K562 (cell line): ENCODE measurements at regions not wholly inside any gene's neighbourhood (a gene's known extent, or its start where the extent isn't known, plus 50 kb on each side); places are given as distances from the start of the nearest gene placed in this dataset.

ENCODE experiments used
- ATAC-seq: fragments of 200-7000 bp; cut with Tn5 transposase; 3 replicates; pipeline ENCODE4 v1.9.1; 2020; ENCODE audit warnings: moderate library complexity
- BruUV-seq: library from RNA; stranded (reverse); fragments of 400-500 nt; replicated peaks from 2 replicates; lab custom pipeline; 2021; lab: Mats Ljungman, UMichigan
- CTCF ChIA-PET: fragments of 300-600 bp; formaldehyde crosslinking; extraction: SDS; loops from one replicate; lab custom pipeline; 2021; ENCODE audit warnings: low intra/inter-chr PET ratio; lab: Yijun Ruan, JAX
- POLR2A ChIA-PET: fragments of 300-600, 350-650 bp; sonication (Branson Sonifier 250); formaldehyde crosslinking; extraction: SDS; loops from one replicate; lab custom pipeline; 2021; ENCODE audit warnings: antibody characterized with exemption, inconsistent platforms; lab: Yijun Ruan, JAX
- DNase-seq, 4 experiments: peaks; one replicate each; pipeline versions ENCODE4 v3.0.0 to v3.0.0-alpha.2; 2011 to 2018; ENCODE audit warnings: low spot score in 3 of 4, mixed read lengths in 3 of 4; ENCODE audit errors: extremely low read depth in 1 of 4
- FAIRE-seq: peaks from 2 replicates; lab custom pipeline; 2011; peaks lifted over from hg19 to GRCh38; lab: Jason Lieb, UNC
- H2AFZ ChIP-seq: 2 replicates; pipeline ENCODE4 v1.6.0; 2011; ENCODE audit warnings: low read depth, low read length, control low read depth, inconsistent platforms
- H3K27ac ChIP-seq: fragments of 200-600 bp; 3 replicates; pipeline ENCODE4 v1.8.0; 2011; ENCODE audit warnings: low read depth, mild to moderate bottlenecking, control low read depth, inconsistent platforms, low read length, moderate library complexity, mixed read lengths; ENCODE audit errors: extremely low read depth
- H3K27me3 ChIP-seq, 2 experiments: fragments of 300-600 bp in 1 of 2; 2 replicates in 1 of 2; 3 replicates in 1 of 2; pipeline versions ENCODE4 v1.6.0 to v1.8.0; 2011; ENCODE audit warnings: inconsistent platforms in 2 of 2, low read length in 2 of 2, mild to moderate bottlenecking in 1 of 2, mixed read lengths in 1 of 2, moderate library complexity in 1 of 2; ENCODE audit not compliant: control insufficient read depth in 2 of 2, insufficient read depth in 2 of 2
- H3K36me3 ChIP-seq: fragments of 300-600 bp; 3 replicates; pipeline ENCODE4 v1.8.0; 2011; ENCODE audit warnings: mild to moderate bottlenecking, low read length, inconsistent platforms; ENCODE audit not compliant: control insufficient read depth, insufficient read depth
- H3K4me1 ChIP-seq, 2 experiments: fragments of 200-600 bp in 1 of 2; replicated peaks in 1 of 2; 2 replicates in 1 of 2; 3 replicates in 1 of 2; pipeline versions ENCODE4 v1.5.1 to v1.8.0; 2011; ENCODE audit warnings: inconsistent platforms in 2 of 2, low read length in 2 of 2, mild to moderate bottlenecking in 1 of 2, mixed read lengths in 1 of 2, moderate library complexity in 1 of 2; ENCODE audit not compliant: control insufficient read depth in 2 of 2, insufficient read depth in 2 of 2
- H3K4me2 ChIP-seq: 2 replicates; pipeline ENCODE4 v1.6.1; 2011; ENCODE audit warnings: low read length, control low read depth, inconsistent platforms, mixed read lengths; ENCODE audit not compliant: insufficient read depth
- H3K4me3 ChIP-seq: fragments of 200-600 bp; sonication (generic), shearing (Covaris generic); 2 replicates; pipeline ENCODE4 v1.5.1; 2016; ENCODE audit warnings: control low read depth, inconsistent platforms
- H3K79me2 ChIP-seq: fragments of 200-600 bp; 3 replicates; pipeline ENCODE4 v1.8.0; 2011; ENCODE audit warnings: low read length, inconsistent platforms; ENCODE audit not compliant: control insufficient read depth, insufficient read depth
- H3K9ac ChIP-seq, 2 experiments: 2 replicates each; pipeline versions ENCODE4 v1.6.0 to v1.6.1; 2011; ENCODE audit warnings: low read depth in 2 of 2, low read length in 2 of 2, control low read depth in 1 of 2, inconsistent platforms in 1 of 2, mild to moderate bottlenecking in 1 of 2, mixed read lengths in 1 of 2; ENCODE audit not compliant: insufficient read depth in 1 of 2
- H3K9me1 ChIP-seq: one replicate; pipeline ENCODE4 v1.6.0; 2011; ENCODE audit warnings: inconsistent platforms, mild to moderate bottlenecking, low read length, moderate library complexity; ENCODE audit not compliant: control insufficient read depth, insufficient read depth
- H3K9me3 ChIP-seq: replicated peaks from 2 replicates; pipeline ENCODE4 v1.5.1; 2011; ENCODE audit warnings: low read depth, low read length, inconsistent platforms; ENCODE audit not compliant: control insufficient read depth, insufficient read depth
- H4K20me1 ChIP-seq: replicated peaks from 2 replicates; pipeline ENCODE4 v1.6.1; 2011; ENCODE audit warnings: low read length, inconsistent platforms, mixed read lengths; ENCODE audit not compliant: control insufficient read depth, insufficient read depth
- BDP1 ChIP-seq: IDR thresholded peaks from 3 replicates; pipeline ENCODE4 v1.6.1; 2011; ENCODE audit not compliant: insufficient read length, insufficient read depth
- CHCHD3 ChIP-seq: fragments of 250-450 bp; sonication (Bioruptor Pico); IDR thresholded peaks from 2 replicates; pipeline ENCODE4 v2.1.2; 2022; ENCODE audit warnings: mild to moderate bottlenecking
- CREB3 ChIP-seq: fragments of 450-650 bp; conservative IDR thresholded peaks from 2 replicates; pipeline ENCODE4 v1.6.1; 2016; ENCODE audit warnings: missing genetic modification characterization, low read depth, mild to moderate bottlenecking, missing compliant biosample characterization, moderate library complexity
- E4F1 ChIP-seq: fragments of 250-450 bp; sonication (Bioruptor Pico); IDR thresholded peaks from 2 replicates; pipeline ENCODE4 v1.5.0; 2021; ENCODE audit warnings: mild to moderate bottlenecking, borderline replicate concordance
- HMGXB4 ChIP-seq: sonication (generic); formaldehyde crosslinking; IDR thresholded peaks from 2 replicates; pipeline ENCODE4 v1.8.1; 2023; ENCODE audit warnings: mild to moderate bottlenecking, missing genetic modification reagents
- JUNB ChIP-seq: fragments of 450-650 bp; formaldehyde crosslinking; conservative IDR thresholded peaks from 2 replicates; pipeline ENCODE4 v1.4.0; 2020; ENCODE audit warnings: mild to moderate bottlenecking
- MEF2A ChIP-seq: IDR thresholded peaks from 2 replicates; pipeline ENCODE4 v1.6.1; 2011; ENCODE audit warnings: low read depth, mild to moderate bottlenecking, low read length, moderate library complexity; ENCODE audit not compliant: control insufficient read depth
- NBN ChIP-seq: fragments of 450-650 bp; IDR thresholded peaks from 2 replicates; pipeline ENCODE4 v1.6.1; 2016; ENCODE audit warnings: low read depth, mild to moderate bottlenecking
- PHTF2 ChIP-seq: fragments of 250-450 bp; sonication (Bioruptor Pico); IDR thresholded peaks from 2 replicates; pipeline ENCODE4 v1.5.0; 2021; ENCODE audit warnings: mild to moderate bottlenecking
- POLR2AphosphoS2 ChIP-seq: IDR thresholded peaks from 2 replicates; pipeline ENCODE4 v1.6.1; 2012; ENCODE audit warnings: low read length, improper control_type of control experiment
- POLR2H ChIP-seq: IDR thresholded peaks from 2 replicates; pipeline ENCODE4 v1.6.1; 2016; ENCODE audit warnings: missing genetic modification characterization, low read depth, mild to moderate bottlenecking, control low read depth, missing compliant biosample characterization, moderate library complexity
- ZBTB8A ChIP-seq: fragments of 450-650 bp; IDR thresholded peaks from 2 replicates; pipeline ENCODE4 v1.6.1; 2018; ENCODE audit warnings: mild to moderate bottlenecking, moderate library complexity; ENCODE audit not compliant: partially characterized antibody
- ZFP91 ChIP-seq: sonication (generic); formaldehyde crosslinking; IDR thresholded peaks from 2 replicates; pipeline ENCODE4 v1.8.0; 2022; ENCODE audit warnings: mild to moderate bottlenecking, missing genetic modification reagents
- ZNF274 ChIP-seq: IDR thresholded peaks from 2 replicates; pipeline ENCODE4 v1.6.1; 2011; ENCODE audit warnings: low read depth, mild to moderate bottlenecking, low read length, moderate library complexity, borderline replicate concordance
- ZNF445 ChIP-seq: fragments of 250-450 bp; sonication (Bioruptor Pico); IDR thresholded peaks from 2 replicates; pipeline ENCODE4 v1.4.0; 2020; ENCODE audit warnings: low read depth, mild to moderate bottlenecking, moderate library complexity
- WGBS: fragments of 100-300 bp; shearing (Covaris generic); methylation state at CpG from one replicate; pipeline ENCODE4 v1.1.6; 2016; ENCODE audit warnings: low coverage, mixed read lengths; ENCODE audit not compliant: insufficient coverage; ENCODE audit errors: missing lambda C conversion rate; 5-methylcytosine and 5-hydroxymethylcytosine counted together
- in situ Hi-C: fragments of 300-500 bp; cut with MboI; formaldehyde crosslinking; loops from 4 replicates; pipeline ENCODE4 v1.15.0; 2018; ENCODE audit warnings: inconsistent platforms, mixed read lengths
- intact Hi-C: fragments of 100-400 bp; cut with micrococcal nuclease; formaldehyde crosslinking; loops from 2 replicates; pipeline ENCODE4 v1.14.2; 2022

GRCh38 chr6:23040899-23041298, 471.5 kb downstream of the HDGFL1 start:
- Histone ChIP-seq H3K27ac (no peak overlapping the region), H3K36me3 (no peaks in the 10 kb centered on the region), H3K79me2 (no peaks in the 10 kb centered on the region), H3K4me3 (no peak overlapping the region), H3K4me1 (no peaks in the 10 kb centered on the region), H3K4me2 (no peak overlapping the region), H3K27me3 (no peaks in the 10 kb centered on the region), H3K9ac (no peak overlapping the region), H4K20me1 (no peaks in the 10 kb centered on the region), H2AFZ (no peak overlapping the region), H3K9me3 (no peaks in the 10 kb centered on the region; the same call in 1 of the 2 replicates), H3K9me1 (no peaks in the 10 kb centered on the region)
- 0% methylated on average over 1 of the region's 1 CpG for WGBS
- intact Hi-C loops (no loop called here), in situ Hi-C loops (no loop called here)
- CTCF ChIA-PET: no interaction called here
- FAIRE-seq (no peak), ATAC-seq (no peak), DNase-seq (no peak)
- POLR2A ChIA-PET: no interaction called here
- no TSS peak for BruUV-seq
- TF ChIP-seq ZFP91 (no peak), ZNF274 (no peak), POLR2AphosphoS2 (no peak), CREB3 (no peak), ZNF445 (CRISPR knock-in tag) (no peak), E4F1 (CRISPR knock-in tag) (no peak), POLR2H (tag) (no peak), NBN (no peak), PHTF2 (CRISPR knock-in tag) (no peak), ZBTB8A (no peak), HMGXB4 (no peak), JUNB (CRISPR knock-in tag) (no peak), BDP1 (no peak), MEF2A (no peak), CHCHD3 (CRISPR knock-in tag) (no peak)
